Fibroblast of mammary gland (primary cell): ENCODE measurements at regions not wholly inside any gene's neighbourhood (a gene's known extent, or its start where the extent isn't known, plus 50 kb on each side); places are given as distances from the start of the nearest gene placed in this dataset.
"Not testable (repeated sequence)": the region's sequence is repeated elsewhere in the genome, so short reads cannot be mapped to it uniquely, and the experiment has no call there.

Experiments used
- DNase-seq: peaks from one replicate; pipeline ENCODE4 v3.0.0-alpha.2; 2010; ENCODE audit warnings: low read depth
- H3K4me3 ChIP-seq: 2 replicates; pipeline ENCODE4 v1.5.1; 2011; ENCODE audit warnings: low read depth, mild to moderate bottlenecking, low read length, moderate library complexity; ENCODE audit not compliant: control insufficient read depth
- TF ChIP-seq, protein P1 (sequence below): conservative IDR thresholded peaks from 2 replicates; pipeline ENCODE4 v1.5.1; 2011; ENCODE audit warnings: low read depth, low read length, inconsistent platforms; ENCODE audit not compliant: control insufficient read depth, insufficient read depth

DNA sequence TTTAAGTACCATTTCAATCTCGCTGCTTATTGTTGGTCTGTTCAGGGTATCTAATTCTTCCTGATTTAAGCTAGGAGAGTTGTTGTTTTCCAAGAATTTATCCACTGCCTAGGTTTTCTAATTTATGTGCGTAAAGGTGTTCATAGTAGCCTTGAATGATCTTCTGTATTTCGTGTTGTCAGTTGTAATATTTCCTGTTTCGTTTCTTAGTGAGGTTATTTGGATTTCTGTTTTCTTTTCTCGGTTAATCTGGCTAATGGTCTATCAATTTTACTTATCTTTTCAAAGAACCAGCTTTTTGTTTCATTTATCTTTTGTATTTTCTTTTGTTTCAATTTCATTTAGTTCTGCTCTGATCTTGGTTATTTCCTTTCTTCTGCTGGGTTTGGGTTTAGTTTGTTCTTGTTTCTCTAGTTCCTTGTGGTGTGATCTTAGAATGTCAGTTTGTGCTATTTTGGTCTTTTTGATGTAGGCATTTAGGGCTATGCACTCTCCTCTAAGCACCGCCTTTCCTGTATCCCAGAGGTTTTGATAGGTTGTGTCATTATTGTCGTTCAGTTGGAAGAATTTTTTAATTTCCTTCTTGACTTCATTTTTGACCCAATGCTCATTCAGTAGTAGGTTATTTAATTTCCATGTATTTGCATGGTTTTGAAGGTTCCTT lies 92.5 kb upstream of the CSRP2 start:
- not testable (repeated sequence) for H3K4me3 ChIP-seq, DNase-seq

DNA sequence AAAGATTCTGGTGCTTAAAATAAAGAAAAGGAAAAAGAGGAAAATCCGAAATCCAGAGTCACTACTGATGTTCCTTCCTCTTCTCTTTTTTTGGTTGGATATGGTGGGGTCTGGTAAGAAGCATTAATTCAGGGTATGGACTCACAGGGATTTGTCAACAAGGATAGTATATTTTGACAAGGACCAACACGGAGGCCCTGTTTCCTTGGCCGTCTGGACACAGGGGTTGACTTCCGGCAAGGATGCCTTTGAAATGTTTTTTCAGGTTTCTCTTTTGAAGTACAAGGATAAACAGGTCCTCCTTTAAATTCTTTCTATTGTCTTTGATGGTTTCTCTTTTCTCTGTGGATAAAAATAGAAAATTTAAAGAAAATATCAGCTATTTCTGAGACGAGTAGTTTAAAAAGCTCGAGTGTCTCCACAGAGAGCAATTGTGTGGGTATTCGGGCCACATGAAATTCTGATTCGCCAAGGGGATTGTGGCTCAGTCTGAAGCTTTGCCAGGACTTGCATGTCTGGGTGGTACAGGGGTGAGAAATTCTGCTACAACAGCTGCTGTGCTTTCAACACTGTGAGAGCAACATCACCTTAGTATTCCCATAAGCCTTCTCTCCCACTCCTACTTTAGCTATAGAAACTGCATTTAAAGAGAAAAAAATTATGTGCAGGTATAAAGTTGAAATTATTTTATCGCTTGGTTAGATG lies 88.5 kb upstream of the CSRP2 start:
- H3K4me3 ChIP-seq, result no peak overlapping the region
- TF ChIP-seq, protein P1, sequence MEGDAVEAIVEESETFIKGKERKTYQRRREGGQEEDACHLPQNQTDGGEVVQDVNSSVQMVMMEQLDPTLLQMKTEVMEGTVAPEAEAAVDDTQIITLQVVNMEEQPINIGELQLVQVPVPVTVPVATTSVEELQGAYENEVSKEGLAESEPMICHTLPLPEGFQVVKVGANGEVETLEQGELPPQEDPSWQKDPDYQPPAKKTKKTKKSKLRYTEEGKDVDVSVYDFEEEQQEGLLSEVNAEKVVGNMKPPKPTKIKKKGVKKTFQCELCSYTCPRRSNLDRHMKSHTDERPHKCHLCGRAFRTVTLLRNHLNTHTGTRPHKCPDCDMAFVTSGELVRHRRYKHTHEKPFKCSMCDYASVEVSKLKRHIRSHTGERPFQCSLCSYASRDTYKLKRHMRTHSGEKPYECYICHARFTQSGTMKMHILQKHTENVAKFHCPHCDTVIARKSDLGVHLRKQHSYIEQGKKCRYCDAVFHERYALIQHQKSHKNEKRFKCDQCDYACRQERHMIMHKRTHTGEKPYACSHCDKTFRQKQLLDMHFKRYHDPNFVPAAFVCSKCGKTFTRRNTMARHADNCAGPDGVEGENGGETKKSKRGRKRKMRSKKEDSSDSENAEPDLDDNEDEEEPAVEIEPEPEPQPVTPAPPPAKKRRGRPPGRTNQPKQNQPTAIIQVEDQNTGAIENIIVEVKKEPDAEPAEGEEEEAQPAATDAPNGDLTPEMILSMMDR, result no peak
- no peak for DNase-seq

DNA sequence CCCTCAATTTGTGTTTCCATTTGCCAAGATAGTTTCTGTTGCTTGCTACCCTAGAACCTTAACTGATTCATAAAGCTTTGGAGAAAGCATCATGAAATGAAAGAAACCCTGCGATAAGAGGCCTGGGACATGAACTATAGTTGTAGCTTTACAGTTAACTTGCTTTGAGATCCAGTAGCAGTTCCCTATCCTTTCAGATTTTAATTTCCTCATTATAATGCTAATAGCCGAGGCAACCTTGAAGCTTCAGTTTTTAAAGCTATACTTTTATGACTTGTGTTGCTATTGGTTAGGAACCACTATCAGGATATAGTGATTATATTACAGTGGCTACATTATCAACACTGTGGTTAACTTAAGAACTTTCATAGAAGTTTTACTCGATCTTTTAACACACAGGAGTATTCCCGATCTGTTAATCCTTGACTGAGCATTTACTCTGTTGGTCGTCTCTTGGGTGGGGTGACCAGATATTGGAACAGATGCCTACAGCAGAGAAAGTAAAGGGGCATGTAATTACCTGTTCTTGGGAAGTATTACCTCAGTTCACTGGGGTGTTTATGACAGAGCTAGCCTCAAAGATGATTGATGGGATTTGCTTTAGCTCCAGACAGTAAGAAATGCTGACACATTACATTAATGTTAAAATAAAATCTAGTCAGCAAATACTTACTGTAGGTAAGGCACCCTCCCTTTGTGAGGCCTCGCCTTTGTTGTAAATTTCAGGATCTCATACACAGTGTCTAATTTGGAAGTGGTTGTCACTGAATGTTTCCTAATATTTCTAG lies 86.2 kb upstream of the CSRP2 start:
- no peak overlapping the region for H3K4me3 ChIP-seq
- DNase-seq, result no peak
- TF ChIP-seq, protein P1, result no peak

DNA sequence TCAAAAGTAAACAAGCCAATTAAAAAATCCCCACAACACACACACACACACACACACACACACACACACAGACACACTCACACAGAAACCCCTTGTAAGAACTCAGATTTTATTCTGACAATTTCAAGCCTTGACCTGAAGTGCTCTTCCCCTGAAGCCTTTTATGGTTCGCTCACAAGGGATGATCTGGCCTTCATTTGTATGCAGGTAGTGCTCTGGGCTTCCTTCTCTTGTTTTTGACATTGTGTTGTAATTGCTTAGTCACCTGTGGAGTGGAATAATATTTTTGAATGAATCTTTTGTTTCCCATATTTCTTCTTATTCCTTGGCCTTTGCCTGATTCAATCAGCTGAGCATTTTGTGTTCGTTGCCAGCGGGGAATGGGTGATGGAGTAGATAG lies 83.3 kb upstream of the CSRP2 start:
- DNase-seq, result no peak
- TF ChIP-seq, protein P1, result no peak
- H3K4me3 ChIP-seq, result no peak overlapping the region

DNA sequence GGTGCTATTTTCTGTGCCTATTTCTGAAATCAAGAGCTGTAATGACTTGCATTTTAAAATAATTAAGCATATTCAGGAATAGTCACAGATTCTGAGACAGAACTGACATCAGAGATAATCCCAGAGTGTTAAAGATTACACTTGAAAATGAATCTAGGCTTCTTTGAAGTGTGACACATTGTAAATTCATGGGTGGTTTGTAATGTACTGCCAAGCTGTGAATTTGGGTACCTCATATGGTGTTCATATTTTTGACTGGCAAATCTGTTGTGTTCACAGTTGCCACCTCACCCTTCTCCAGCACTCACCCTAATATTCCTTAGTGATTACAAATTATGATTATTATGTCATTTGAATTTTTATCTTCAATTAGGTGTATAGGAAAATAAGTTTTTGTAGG lies 78.5 kb upstream of the CSRP2 start:
- no peak for DNase-seq
- TF ChIP-seq, protein P1, result no peak
- H3K4me3 ChIP-seq, result no peak overlapping the region

DNA sequence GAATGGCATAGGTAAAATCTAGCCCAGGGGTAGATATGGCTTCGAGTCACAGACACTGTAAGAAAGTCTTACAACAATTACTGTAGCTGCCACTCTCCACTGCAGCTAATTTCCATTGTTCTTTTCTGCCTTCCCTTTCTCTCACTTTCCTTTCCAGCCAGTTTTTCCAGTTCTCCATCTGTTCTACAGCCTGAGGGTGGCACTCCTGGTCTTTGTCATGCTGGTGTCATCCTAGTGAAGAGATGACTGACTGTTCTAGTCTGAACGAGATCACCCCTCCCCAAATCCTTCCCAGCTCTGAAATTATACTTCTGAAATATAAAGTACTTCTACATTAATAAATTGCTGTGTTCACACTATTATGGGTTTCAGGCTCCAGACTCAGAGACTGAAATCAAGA lies 74.2 kb upstream of the CSRP2 start:
- TF ChIP-seq, protein P1, result no peak
- no peak for DNase-seq
- H3K4me3 ChIP-seq, result no peak overlapping the region

DNA sequence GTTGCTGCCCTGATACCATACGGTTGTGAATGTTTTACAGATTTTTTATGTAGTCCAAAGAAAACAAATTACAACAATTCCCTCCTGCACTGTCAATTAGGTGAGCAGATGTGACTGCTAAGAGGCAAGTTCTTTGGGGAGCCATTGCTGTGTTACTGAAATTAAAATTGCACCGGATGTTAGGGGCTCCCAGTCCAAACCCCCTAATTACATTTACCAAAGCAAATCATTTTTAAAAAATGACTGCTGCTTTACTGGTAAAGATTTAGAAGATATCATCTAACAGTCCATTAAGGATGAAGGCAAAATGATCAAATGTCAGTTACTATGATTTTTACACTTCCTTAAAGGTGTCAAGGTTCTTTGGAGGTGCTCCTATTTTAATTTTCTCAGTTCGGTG lies 70.1 kb upstream of the CSRP2 start:
- H3K4me3 ChIP-seq, result no peak overlapping the region
- TF ChIP-seq, protein P1, result no peak
- no peak for DNase-seq
